Hematopoietic multipotent progenitor cell treated with erythropoietin and hydrocortisone succinate and interleukin-3 and kit ligand, for 4 days (in vitro differentiated cells): ENCODE measurements at regions not wholly inside any gene's neighbourhood (a gene's known extent, or its start where the extent isn't known, plus 50 kb on each side); places are given as distances from the start of the nearest gene placed in this dataset.

ENCODE experiments used
- DNase-seq: peaks from one replicate; pipeline ENCODE4 v3.0.0-alpha.2; 2015

DNA sequence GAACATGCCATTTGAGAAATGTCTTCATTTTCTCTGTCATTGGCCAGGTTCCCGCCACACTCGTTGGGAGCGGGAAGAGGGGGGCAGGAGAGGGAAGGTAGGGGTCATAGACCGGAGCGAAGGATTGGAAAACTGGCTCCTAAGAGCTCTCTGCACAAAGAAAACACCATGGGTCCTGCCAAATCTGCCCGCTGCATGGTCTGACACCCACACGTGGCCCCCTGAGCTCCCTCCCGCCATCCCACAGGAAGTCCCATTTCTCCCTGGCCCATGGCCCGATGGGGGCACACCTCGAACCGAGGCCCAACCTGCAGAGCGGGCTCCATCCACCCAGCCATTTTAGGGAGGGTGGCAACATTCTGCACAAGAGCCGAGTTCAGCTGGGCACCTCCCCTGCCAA, 159.6 kb downstream of the SALL1 start:
- no peak for DNase-seq

DNA sequence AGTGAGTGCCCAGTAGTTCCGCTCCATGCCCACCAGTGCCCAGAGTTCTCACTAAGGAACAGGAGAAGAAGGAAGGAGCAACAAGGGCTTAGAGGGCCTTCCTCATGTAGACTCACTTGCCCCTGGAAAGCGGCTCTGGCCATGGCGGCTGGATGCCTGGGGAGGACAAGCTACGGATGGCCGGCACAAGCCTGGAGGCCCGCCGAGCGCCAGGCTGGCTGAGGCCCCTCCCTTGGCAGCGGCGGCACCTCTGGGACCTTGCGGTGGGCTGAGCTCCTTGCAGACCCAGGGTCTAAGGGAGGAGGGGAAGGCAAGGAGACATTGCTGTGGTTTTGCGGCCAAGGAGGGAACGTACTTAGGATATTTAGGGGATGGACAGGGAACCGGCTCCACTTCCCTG, 160.1 kb downstream of the SALL1 start:
- no peak for DNase-seq

DNA sequence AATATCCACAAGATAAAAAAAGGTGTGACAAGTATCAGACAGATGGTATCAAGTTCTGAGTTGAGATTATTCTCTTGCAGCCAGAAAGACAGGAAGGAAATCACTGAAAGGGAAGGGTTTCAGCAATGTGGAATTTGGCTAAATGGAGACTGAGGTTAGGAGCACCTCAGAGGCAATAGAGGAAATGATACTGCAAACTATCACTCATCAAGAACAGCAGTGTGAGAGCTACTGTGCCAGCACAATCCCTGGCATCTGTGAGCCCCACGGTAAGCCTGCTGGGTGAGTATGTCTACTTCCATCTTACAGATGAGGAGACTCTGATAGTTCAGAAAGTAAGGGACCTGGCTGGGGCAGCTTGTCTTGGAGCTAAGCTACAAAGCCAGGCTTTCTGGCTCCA, 162.0 kb downstream of the SALL1 start:
- DNase-seq, result no peak

DNA sequence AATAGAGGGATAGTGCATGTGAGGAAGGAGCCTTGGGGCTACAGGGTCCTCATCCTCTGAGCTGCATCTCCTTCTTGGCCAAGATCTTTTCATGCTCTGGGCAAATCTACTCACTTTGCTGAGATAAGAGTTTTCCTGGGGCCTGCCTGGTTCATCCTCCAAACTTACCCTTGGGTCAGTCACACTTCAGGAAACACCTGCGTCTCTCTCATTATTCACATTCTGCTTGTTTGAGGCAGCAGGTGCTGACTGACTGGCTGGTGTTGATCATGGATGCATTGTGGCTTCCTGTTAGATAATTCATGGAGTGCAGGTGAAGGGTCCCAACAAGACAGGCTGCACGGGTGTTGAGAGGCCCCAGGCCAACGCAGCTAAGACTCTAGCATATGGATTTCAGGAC, 162.6 kb downstream of the SALL1 start:
- no peak for DNase-seq

DNA sequence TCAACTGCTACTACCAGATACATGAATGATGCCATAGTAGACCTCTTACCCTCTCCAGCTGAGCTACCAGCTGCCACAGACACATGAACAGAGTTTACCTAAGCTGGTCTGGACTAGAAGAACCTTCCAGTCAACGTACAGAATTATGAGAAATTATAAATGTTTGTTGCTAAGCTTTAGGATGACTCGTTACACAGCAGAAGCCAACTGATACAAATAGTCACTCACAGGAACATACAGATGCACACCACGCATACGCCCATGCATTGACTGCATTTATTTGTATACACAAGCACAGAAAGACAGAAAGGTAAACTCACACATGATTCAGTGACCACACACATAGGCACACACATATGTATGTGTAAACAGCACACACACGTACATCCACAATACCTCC, 164.6 kb downstream of the SALL1 start:
- DNase-seq, result no peak

DNA sequence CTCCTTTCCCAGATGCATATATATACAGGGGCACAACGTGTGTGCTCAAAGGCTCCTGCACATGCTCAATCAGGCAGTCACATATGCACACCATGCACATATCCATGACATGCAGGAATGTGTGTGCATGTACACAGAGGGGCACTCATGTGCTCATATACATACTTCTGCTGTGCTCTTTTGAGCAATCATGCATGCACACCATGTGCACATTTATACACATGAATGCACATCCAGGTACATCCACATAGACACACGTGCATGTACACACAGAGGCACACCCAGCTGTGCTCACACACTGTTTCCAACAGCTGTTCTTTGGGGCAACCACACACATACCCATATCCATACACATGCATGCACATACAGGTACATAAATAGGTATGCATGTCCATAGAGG, 165.3 kb downstream of the SALL1 start:
- DNase-seq, result no peak

DNA sequence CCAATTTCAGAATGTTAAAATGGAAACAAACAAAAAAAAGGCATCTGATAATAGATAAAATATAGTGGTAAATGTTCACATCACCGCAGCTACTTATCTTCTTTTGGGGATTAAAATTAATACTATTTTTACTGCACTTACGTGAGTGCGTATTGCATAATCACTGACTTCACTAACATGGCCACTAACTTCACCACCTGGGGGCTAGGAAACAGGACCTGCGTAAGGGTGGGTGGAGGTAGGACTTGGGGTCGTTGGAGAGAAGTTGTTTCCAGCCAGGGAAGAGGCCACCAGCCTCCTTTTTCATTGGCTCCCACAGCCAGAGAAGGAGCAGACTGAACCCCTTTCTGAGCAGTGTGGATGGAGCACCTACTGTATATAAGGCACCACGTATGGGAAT, 166.4 kb downstream of the SALL1 start:
- no peak for DNase-seq

DNA sequence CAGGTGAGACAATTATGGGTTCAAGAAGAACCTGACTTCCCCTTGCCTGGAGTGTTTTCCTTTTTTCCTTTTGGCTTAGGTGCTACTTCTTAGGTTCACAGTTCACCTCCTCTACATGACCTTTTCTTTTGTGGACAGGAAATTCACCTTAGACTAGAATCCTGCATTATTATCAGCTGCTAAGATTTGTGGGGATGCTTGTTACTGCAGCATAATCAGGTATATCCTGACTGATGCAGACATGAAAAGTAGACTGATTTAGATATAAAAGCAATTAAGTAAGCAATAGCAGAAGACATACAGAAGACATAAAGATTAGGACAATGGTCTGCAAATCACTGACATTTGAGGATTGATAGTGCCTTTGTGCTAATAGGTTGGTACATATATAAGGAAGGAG, 168.3 kb downstream of the SALL1 start:
- DNase-seq, result no peak

DNA sequence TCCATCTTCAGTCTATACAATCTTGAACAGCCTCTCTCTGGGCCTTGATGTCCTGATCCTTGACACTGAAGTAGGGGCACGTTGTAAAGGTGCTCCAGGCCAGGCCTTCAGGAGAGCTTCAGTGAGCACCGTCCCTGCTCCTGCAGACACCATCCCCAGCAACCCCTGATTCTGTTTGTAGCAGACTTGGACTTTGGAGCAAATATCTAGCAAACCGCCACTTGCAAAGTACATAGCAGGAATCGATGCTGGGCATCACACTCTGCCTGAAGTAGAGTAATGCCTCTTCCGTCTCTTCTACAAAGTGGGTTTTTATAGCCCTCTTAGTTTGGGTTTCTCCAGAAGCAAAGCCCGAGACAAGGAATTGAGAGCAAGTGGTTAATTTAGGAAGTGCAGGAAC, 169.1 kb downstream of the SALL1 start:
- no peak for DNase-seq

DNA sequence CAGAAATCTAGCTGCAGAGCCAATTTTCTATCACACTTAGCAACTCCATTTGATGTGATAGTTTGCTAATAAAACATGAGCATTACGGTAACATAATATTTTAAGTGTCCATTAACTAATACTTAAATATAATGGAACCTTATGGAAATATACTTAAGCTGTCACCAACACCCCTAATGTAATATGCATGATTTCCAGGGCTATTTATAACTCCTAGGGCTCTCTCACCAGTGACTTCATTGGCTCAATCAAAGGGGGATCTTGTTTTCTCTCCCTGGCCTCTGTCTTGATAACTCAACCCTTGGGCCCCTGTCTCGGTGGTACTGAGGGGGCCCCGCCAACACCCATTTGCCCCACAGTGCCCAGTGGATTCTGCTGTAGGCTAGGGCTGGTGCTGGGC, 170.4 kb downstream of the SALL1 start:
- DNase-seq, result no peak

DNA sequence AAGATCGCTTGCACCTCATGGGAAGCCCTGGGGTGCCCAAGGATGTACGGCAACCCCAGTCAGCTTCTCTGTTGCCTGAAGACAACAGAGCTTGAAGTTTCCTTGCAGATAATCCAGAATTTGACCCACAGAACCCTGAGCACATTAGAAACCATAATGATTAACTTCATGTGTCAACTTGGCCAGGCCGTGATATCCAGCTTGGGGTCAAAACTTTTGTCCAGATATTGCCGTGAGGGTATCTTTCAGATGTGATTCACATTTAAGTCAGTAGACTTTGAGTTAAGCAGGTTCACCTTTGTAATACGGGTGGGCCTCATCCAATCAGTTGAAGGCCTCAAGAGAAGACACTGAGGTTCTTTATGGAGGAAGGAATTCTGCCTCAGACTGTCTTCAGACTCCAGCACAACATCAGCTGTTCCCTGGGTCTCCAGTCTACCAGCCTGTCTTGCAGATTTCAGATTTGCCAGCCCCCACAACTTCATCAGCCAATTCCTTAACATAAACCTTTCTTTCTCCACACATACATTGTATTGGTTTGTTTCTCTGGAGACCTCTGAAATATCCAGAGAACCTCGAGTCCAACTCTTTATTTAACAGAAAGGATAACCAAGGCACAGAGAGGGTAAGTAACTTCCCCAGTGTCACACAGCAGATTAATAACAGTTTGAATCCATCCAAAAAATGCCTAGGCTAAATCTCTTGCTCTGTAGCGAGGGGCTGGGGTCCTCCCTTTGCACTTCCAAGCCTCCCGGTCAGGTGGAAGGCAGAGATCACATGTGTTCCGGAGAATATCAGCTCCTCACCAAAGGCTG, 171.1 kb downstream of the SALL1 start:
- DNase-seq, result no peak

DNA sequence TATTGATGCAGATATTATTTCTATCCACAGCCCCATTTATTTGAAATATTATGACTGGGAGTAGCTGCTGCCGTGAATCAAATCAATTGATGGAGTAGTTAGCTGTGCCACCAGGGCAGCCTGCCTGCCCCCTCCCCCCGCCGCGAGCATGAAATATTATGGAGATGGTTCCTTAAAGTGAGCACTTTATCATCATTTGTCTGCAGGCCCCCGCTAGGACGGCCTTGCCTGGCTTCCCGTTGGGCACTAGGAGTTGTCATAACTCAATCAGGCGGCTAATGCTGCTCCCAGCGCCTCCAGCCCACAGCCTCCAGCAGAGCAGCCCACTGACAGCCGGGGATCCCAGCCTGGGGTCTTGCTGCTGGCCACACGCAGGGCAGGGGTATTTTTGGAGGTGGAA, 173.9 kb downstream of the SALL1 start:
- DNase-seq, result no peak

DNA sequence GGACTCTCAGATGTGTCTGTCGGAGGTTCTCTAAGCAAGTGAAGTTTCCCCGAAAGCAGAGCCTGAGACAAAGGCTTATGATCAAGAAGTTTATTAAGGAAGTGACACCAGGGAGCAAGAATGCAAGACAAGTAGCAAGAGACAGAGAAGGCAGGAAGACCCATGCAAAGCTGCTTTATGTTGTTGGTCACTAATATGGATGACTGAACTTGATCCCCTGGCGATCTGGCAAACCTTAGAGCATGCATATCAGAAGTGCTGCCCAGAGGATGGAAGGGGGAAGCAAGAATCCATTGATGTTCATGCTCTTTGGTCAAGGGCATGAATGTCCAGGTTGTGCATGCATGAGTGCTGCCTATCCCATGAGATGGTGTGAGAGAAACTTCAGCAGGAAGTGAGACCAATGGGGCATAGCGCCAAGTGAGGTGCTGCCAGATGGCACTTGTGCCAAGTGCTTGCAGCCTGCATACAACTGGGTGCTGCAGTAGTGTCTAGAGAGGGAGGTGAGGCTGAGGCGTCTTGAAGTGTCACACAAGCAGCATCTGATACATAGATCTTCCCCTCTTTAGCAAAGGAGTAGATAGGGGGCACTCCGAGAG, 176.5 kb downstream of the SALL1 start:
- DNase-seq, result no peak

DNA sequence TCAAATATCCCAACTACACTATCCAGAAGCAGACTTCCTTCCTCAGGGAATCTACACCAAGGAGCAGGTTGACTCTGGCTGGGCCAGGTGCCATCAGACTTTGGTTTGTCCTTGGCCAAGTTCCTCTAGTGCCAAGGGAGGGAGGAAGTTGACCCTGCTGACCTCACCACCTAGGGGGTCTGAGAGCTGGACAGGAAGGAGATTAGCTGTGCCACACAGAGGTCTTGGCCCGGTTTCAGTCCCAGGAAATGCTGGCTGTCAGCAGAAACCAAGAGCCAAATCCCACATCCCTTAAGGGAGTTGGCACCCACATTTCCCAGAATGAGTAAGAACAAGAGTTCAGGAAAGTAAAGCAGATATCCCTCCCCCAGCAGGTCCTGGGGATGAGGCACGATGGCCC, 178.2 kb downstream of the SALL1 start:
- no peak for DNase-seq

DNA sequence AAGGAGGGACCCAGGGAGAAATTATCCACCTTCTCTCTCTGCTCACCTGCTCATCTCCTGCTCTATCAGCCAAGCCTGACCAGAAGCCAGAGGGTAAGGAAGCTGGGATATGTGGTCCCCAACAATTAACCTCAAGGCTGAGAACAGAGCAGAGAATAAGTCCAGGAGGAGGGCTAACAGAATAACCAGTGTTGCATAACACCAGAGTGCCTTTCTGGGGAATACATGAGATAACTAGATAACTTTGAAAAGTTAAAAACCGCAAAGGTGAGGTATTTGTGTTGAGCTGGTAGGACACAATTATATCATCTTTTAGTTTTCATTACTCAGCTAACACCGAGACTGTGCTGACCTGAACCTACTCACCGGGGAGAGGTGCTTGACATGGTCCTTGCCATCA, 180.8 kb downstream of the SALL1 start:
- no peak for DNase-seq

DNA sequence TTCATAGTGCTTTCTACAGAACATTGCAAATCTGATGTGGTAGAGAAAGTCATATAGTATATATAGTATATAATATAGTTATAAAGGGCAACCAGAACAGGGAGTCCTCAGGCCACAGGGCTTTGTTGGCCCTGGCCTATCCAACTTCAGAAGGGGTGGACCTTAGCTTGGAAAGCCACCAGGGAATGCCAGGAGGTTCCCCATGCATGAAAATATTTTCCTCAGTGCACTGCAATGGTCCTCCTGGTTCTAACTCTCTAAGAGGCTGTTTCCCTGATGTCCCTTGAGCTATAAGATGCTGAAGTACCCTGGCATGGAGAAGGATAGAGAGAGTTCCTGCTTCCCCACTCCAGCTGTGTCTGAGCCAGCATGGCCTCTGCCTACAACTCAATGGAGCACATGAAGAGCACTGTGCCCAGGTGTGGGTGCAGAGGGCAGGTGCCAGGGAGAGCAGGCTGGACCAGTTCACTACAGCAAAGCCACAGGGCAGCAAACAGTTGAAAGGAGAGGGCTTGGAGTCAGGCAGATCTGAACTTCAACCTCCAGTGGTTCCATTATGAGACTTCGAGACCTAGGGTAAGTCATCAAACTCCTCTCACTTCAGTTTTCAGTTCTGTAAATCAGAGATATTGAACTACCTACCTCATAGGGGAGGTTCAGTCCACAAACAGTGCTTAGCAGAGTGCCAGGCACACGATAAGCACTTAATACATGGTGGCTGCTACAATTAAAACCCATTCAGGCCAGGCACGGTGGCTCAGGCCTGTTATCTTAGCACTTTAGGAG, 183.1 kb downstream of the SALL1 start:
- DNase-seq, result no peak

DNA sequence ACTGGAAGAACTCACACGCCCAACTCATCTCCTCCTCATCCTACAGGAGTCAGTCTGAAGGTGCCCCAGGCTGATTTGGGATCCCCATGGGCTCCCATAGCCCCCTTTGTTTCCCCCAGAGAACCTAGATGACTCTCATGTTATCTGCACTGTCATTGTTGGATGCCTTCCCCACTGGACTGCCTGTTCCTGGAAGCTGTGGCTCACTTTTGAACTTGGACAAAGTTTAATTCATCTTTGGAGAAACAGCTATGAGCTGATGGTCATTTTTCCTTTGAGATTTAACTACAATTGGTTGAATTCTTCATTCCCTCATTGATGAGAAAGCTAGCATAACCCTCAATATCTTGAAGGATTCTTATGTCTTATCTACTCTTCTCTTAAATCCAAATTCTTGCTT, 186.6 kb downstream of the SALL1 start:
- DNase-seq, result no peak

DNA sequence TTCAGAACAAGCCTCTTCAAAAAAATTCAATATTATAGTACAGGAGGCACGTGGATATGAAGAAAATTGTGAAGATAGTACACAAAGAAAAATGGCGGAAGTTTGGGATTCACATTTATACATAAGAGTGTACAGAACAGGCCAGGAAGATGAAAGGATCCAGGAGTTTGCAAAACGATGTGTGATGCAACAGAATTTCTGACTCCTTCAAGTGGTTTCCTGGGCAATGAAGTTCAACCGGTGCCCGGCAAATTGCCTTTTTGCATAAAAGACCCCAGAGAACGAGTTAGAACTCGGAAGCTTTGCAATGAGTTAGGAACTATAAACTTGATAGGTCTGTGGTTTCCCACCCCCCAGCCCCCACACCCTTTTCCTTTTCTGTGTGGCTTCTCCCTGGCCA, 189.1 kb downstream of the SALL1 start:
- no peak for DNase-seq

DNA sequence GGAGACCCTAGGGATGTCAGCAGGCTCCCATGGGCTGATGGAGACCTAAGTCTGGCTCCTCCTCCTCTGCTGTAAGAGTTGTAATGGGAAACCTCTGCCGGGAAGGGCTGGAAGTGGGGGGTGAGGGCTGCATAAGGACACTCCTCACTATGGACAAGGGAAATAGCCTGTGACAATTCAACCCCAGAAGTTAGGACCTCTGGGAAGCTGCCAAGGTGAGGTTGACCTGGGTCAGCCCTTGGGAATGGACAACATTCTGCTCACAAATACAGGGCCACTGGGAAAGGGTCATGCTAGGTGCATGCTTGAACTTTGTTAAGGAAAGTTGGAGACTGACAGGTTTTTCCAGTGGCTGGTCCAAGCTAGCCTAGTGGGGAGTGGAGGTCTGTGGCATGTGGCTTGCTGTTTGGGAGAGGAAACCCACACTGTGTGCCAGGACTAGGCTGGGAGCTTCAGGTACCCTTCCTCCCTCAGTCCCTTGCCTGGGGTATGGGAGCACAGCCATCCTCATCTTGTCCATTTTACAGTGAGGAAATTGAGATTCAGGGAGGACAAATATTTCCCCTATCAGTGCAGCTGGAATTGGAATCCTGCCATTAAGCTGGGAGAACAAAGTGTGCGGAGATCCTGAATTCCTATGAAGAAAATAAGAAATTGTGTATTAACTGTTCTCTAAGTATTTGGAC, 190.4 kb downstream of the SALL1 start:
- no peak for DNase-seq

DNA sequence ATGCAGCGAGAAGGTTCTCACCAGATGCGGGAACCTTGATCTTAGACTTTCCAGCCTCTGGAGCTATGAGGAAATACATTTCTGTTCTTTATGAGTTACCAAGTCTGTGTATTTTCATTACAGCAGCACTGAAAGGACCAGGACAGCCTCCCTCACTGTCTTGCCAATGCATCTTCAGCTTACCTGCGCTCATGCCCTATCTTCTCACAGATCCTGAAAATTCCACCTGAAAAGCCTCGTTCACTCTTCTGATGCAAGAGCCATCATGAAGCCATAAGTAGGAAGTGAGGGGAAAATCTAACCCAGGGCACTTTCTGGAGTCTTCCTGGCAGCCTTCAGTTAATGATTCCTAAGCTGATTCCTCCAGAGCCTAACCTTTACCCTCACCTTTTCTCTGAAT, 194.0 kb downstream of the SALL1 start:
- no peak for DNase-seq

DNA sequence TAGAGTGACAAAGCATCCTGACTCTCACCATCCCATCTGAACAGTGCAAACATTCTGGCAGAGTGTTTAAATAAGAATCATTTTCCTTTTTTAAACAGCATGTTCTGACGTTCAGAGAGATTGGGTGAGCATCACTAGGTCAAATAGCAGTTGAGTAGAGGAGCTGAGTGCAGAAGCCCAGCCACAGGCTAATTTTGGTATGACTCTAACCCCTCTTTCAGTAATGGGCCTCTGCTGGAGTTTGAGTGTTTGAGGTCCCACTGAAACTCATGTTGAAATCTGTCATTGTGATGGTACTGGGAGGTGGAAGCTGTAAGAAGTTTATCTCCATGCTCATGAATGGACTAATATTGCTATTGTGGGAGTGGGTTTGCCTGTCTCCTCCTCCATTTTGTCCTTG, 194.4 kb downstream of the SALL1 start:
- no peak for DNase-seq

DNA sequence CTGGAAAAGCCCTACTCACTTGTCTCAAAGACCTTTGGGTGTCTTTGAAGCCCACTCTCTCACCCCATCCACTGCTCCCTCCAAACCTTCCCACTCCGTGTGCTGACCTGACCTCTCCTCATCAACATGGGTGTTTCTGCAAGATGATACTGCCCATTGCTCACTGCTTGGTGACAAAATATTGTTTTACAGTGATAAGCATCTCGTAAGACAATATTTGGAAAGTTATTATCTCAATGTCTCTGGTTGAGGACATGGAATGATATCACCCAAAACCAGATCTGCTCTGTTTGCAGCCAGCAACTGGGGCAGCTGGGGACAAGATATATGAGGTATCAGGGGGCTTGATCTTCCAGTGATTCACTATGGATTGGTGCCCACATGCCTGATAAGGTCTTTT, 195.8 kb downstream of the SALL1 start:
- DNase-seq, result no peak

DNA sequence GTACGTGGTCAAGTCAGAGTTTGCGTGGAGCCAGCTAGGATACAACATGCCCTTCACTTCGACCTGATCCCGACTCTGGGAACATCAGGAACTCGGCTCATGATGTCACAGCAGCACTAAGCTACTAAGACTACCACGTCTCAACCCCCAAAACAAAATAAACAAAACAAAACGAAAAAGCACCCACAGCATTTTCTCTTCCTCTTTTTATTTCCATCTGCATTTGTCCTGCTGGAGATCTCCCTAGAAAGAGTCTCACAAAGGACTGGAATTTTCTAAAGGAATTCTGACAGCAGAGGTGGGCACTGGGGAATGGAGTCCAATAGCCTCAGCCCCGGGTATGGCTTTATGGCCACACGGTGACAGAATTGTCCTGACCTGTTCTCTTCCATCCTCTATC, 196.6 kb downstream of the SALL1 start:
- no peak for DNase-seq

DNA sequence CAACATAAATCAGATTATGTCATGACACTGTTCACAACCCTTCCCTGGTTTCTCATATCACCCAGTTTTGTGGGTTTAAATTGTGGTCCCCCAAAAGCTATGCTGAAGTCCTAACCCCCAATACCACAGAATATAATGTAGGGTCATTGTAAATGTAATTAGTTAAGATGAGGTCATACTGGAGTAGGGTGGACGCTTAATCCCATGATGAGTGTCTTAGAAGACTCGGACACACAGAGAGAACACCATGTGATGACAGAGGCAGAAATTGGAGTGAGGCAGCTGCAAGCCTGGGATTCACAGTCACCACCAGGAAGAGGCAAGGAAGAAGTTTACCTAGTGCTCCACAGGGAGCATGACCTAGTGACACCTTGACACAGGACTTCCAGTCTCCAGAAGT, 197.8 kb downstream of the SALL1 start:
- DNase-seq, result no peak
